GM08714 (cell line): ENCODE measurements at regions not wholly inside any gene's neighbourhood (a gene's known extent, or its start where the extent isn't known, plus 50 kb on each side); places are given as distances from the start of the nearest gene placed in this dataset.

Experiments used
- H3K4me3 ChIP-seq: fragments of 200-500 bp; sonication (Bioruptor generic); 2 replicates; pipeline ENCODE4 v1.5.1; 2014; ENCODE audit warnings: mild to moderate bottlenecking, low read length, inconsistent platforms
- ZNF274 ChIP-seq: IDR thresholded peaks from 2 replicates; pipeline ENCODE4 v1.6.1; 2012; ENCODE audit warnings: mild to moderate bottlenecking, low read depth, low read length

DNA sequence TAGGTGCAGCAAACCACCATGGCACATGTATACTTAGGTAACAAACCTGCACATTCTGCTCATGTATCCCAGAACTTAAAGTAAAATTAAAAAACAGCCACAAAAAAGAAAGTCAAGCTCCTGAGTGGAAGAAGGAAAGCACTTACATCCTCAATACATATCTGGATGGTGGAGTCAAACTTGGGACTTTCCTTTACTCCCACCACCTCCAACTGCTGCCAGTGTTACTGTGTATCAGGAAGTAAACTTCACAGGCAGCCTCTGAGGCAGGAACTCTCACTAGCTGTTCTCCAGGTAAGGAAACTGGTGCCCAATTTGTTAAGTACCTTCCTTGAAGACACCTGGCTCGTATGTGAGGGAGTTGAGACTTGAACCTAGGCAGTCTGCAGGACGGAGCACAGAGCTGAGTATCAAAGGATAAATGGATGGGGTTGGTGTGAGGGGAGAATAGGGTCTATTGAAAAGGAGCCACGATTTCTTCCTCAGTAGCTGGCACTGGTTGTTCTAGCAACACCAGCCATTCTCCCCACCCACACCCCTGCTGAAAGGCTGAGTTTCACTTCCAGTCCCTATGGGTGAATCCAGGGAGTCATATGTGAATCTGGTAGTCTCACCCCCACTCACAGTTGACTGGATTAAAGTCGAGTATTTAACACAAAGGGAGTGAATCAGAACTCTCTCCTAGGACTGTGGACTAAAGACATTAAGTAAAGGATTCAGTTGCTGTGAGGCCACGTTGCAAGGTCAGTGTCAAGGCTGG, 50.0 kb upstream of the GPR39 start:
- H3K4me3 ChIP-seq, result no peak overlapping the region
- TF ChIP-seq ZNF274, result no peak
